Activated T-cell treated with anti-CD3 and anti-CD28 coated beads for 48 hours (primary cell): ENCODE measurements at regions not wholly inside any gene's neighbourhood (a gene's known extent, or its start where the extent isn't known, plus 50 kb on each side); places are given as distances from the start of the nearest gene placed in this dataset.

Experiments
- DNase-seq: peaks from one replicate; pipeline ENCODE4 v3.0.0-alpha.2; 2020; ENCODE audit warnings: low read depth

DNA sequence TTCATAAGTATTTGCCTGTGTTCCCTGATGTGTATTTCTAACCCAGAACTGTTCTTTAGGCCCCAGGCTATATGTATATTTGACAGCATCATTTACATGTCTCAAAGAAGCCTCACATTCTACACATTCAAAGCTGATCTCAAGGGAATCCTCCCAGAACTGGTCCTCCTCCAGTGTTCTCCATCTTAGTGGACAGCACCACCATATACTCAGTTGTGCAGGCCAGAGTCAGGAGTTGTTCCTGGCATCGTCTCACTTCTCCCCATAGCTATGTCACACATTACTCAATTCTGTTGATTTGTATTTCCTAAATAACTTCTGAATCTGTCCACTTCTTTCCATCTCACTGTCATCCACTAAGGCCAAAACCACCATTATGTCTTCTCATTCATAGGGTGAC, 82.8 kb upstream of the TRPC3 start:
- no peak for DNase-seq

DNA sequence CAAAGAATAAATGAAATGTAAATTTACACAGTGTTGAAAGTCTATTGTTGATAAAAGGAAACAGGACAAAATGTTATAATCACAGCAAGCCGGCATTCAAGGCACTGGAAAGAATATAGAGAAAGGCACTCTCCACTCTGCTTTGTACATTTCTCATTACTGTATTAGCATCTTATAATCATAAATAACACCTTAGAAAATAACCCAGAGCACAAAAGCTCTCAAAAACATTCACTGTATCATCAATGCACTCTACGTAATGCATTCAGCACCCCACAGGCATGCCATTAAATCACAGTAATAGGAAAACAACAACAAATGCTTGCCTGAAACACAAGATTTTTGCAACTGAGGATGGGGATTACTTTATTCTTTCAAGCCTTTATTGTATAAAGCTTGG, 75.3 kb upstream of the TRPC3 start:
- DNase-seq, result no peak

DNA sequence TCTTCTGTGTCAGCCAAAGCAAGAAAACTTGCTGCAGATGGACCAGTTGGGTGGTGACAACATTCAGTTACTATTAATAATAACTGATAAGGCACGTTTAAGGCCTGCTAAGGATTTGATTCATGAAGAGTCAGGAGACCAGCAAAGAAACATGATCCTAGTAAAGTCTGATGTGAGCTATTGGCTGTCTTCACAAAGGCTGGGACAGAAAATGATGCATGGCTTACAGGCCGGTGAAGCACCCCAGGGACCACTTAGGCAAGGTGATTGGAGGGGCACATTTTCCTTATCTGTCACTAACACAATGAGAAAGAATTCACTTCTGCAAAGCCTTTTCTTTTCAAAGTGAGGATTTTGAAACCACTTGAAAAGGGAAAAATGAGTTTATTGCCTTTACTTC, 65.4 kb upstream of the TRPC3 start:
- DNase-seq, result no peak

DNA sequence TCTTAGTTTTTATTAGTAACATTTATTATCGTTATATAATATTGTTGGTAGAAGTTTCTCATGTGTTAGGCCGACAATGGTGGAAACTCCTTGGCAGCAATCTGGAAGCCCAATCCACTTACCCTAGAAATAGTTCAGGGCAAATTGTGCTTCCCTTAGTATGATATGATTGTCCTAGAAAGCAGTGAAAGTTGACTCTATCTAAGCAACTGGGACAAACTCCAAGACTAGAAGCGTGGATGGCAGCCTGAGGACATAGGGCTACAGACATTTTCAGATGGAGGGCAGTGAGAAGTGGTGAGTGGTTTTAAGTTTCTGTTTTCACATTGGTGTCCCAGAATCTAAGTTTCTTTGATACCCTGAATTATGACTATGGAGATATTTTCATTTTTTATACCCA, 63.3 kb upstream of the TRPC3 start:
- DNase-seq, result no peak

DNA sequence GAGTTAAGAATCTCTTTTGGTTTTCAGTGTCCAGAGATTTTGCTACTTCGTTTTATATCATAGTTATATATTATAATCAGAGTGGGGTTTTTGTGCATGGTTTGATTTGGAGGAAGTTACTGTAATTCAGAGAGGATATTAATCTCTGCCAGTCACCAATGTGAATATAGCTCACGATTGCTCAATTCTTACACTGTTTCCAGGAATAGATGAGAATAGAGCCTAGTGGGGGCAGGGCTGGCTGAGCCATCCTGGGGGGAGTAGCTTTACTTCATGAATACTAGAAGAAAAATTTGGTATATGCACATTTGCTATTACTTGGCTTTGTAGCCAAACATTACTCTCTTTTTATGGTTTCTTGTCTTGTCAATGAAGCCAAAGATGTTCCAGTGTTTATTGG, 60.9 kb upstream of the TRPC3 start:
- DNase-seq, result no peak

DNA sequence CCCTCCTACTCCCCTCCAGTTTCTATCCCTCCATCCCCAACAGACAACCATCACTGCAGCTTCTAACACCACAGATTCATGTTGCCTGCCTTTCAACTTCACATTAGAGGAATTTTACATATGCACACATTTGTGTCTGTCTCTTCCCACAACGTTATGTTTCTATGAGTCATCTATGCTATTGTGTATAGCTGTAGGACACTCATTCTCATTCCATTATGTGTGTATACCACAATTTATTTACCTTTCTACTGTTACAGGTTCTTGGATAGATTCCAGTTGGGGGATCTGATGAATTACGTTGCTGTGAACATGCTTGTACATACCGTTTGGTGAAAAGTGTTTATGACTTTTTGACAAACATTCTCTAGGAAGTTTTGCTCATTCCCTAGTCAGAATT, 58.8 kb upstream of the TRPC3 start:
- no peak for DNase-seq

DNA sequence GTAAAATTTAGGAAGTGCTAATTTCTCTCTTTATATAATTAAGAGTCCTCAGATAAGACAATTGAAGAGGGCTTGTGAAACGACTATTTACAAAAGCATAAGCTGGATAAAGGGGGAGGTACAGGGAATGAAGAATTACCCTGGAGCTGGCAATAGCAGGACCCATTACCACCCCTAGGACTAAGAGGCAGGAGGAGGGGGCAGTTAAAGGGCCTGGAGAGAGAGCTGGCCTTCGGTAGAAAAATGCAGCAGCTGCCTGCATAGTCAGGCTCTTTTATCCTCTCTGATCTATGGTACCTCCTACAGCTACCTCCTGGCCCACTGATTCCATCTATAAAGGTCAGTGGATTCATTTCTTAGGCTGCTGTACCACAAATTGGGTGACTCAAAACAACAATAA, 57.7 kb upstream of the TRPC3 start:
- no peak for DNase-seq

DNA sequence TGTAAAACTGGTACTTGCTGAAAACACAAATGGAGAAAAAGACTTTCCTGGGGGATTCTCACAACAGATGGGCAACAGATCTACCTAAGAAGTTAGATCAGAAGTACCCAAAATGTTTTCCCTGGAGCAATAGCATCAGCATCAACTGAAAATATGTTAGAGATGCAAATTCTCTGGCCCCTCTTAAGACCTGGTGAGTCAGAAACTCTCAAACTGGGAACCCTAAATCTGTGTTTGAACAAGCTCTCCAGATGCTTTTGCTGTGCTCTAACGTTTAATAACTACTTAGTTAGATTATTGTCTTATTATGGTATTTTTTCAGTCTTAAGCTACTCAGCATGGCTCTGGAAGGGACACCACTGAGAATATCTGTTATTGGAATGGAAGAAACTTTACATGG, 55.2 kb upstream of the TRPC3 start:
- DNase-seq, result no peak

DNA sequence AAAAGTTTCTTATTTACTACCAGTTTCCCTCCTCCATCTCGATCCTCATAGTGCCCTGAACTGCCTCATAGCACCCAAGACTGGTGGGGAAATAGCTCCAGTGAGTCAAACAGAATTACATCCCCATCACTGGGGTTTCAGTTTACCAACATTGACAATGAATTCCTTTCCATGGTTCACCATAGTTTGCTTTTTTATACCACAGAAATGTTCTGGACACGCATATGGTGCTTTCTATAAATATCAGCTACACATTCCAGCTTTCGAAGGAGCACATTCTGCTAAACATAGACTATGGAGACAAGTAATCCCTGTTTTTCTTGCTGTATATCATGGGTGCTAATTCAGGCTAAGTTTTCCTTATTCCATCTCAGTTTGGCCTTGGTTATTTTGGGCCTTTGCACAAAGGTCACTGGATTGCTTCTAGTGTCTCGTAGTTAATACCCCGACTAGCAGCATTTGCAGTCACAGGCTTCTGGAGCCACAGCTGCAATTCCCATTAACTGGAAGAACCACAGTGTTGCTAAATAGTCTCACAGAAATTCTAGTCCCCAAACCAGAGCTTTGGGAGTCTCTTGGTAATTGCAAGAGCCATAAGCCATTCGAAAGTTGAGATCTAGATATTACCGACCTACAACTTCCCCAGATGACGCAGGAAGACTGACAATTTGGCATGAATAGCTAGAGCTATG, 53.4 kb upstream of the TRPC3 start:
- DNase-seq, result no peak

DNA sequence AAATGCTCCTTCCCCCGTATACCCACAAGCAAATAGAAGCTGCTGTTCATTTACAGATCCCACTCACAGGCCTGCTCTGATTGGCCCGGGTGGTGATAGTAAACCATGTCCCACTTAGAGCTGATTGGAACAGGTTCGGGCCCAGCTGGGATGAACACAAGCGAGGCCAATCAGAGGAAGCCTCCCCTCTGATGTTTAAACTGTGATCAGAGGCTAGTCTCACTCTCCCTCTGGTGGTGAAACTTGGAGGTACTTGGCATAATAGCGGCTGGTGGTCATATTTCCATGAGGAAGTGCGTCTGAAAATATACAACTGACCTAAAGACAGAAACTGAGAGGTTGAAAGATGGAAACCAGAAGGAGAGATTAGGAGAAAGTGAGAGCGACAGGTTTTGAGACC, 51.5 kb upstream of the TRPC3 start:
- DNase-seq, result peak; percentile 14
